ENCODE measurements at regions not wholly inside any gene's neighbourhood (a gene's known extent, or its start where the extent isn't known, plus 50 kb on each side); places are given as distances from the start of the nearest gene placed in this dataset.

DNA sequence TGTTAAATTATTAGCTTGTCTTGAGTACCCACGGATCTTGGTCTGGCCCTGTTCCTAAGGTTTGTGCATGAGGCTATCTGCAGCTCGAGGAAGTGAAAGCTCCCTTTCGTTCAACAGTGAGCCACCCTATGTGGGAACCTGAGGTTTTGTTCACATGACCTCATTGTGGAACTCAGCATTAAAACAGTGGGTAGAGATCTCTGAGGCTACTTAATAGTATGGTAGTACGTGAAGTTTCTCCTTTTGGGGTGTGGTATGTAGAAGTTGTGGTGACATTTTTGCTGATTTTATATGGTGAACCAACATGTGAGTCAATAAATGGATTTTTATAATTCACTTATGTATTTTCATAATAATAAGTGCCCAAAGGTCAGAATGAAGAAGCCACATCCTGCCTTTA is 252.7 kb upstream of the FERD3L start:
- no peaks in the 10 kb centered on the region for H3K9me1 ChIP-seq (ENCODE audit: control insufficient read depth, extremely low read depth, insufficient read depth, low read length)
- H3K4me1 ChIP-seq (ENCODE audit: control insufficient read depth, extremely low read depth, insufficient read depth, low read length) = no peaks in the 10 kb centered on the region
- H3K4me3 ChIP-seq (ENCODE audit: control insufficient read depth in 2 of 3, extremely low read depth in 1 of 3, insufficient read depth in 2 of 3, low read depth in 1 of 3, low read length in 3 of 3) = no peak overlapping the region
- H3K79me2 ChIP-seq (ENCODE audit: control insufficient read depth, insufficient read depth, low read length) = no peaks in the 10 kb centered on the region
- DNase-seq (ENCODE audit: low read depth, low spot score) (no peak), FAIRE-seq (no peak)
- no peaks in the 10 kb centered on the region for H3K36me3 ChIP-seq (ENCODE audit: control insufficient read depth in 2 of 2, extremely low read depth in 1 of 2, insufficient read depth in 2 of 2, low read length in 2 of 2)
- H3K27me3 ChIP-seq (ENCODE audit: control insufficient read depth, extremely low read depth, insufficient read depth, low read length) = no peaks in the 10 kb centered on the region
- no peak for TF ChIP-seq EZH2 (IDR thresholded peaks at IDR 0.05; ENCODE audit: low read length)
- no peak for TF ChIP-seq CTCF (optimal IDR thresholded peaks at IDR 0.05 in 1 of 3, IDR thresholded peaks at IDR 0.05 in 1 of 3, conservative IDR thresholded peaks at IDR 0.05 in 1 of 3; ENCODE audit: extremely low read depth in 1 of 3, insufficient read depth in 2 of 3, low read length in 3 of 3)
- no peaks in the 10 kb centered on the region for H4K20me1 ChIP-seq (ENCODE audit: control insufficient read depth, extremely low read depth, insufficient read depth, low read length)
- H3K9me3 ChIP-seq (ENCODE audit: control insufficient read depth, low read depth, low read length) = no peaks in the 10 kb centered on the region
- H3K27ac ChIP-seq (ENCODE audit: control insufficient read depth, insufficient read depth, low read length) = no peak overlapping the region
- H3K4me2 ChIP-seq (ENCODE audit: control insufficient read depth, extremely low read depth, insufficient read depth, low read depth, low read length) = no peak overlapping the region
- H2AFZ ChIP-seq (ENCODE audit: control insufficient read depth, low read length) = no peak overlapping the region
- no peak overlapping the region for H3K9ac ChIP-seq (ENCODE audit: control insufficient read depth, extremely low read depth, insufficient read depth, low read length)
- dilution Hi-C loops (cut with MboI; ENCODE audit: extremely low pct_ligation_motif_present, low sequenced_read_pairs) = no loop called here

DNA sequence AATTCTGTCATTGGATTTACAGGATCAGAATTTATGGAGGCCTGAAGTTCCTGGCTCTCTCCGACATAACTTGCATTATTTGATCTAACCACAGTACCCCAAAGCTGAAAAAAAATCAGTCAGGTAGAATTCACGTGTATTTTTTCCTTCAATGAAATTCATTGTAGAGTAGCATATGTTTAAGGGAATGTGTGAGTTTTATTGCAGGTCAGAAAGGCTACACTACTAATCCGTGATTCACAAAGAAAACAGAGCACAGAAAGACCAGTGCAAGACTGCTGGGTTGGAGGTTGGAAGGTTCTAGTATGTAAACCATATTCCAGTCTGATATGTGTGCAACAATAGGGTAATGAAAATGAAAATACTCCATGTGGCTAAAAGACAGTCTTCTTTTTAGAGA is 247.0 kb upstream of the FERD3L start:
- H3K27me3 ChIP-seq (ENCODE audit: control insufficient read depth, extremely low read depth, insufficient read depth, low read length) = no peaks in the 10 kb centered on the region
- H3K9me3 ChIP-seq (ENCODE audit: control insufficient read depth, low read depth, low read length) = no peaks in the 10 kb centered on the region
- H3K9me1 ChIP-seq (ENCODE audit: control insufficient read depth, extremely low read depth, insufficient read depth, low read length) = no peaks in the 10 kb centered on the region
- H3K4me3 ChIP-seq (ENCODE audit: control insufficient read depth in 2 of 3, extremely low read depth in 1 of 3, insufficient read depth in 2 of 3, low read depth in 1 of 3, low read length in 3 of 3) = no peak overlapping the region
- no peaks in the 10 kb centered on the region for H3K36me3 ChIP-seq (ENCODE audit: control insufficient read depth in 2 of 2, extremely low read depth in 1 of 2, insufficient read depth in 2 of 2, low read length in 2 of 2)
- H3K4me2 ChIP-seq (ENCODE audit: control insufficient read depth, extremely low read depth, insufficient read depth, low read depth, low read length) = no peak overlapping the region
- no peak for FAIRE-seq
- TF ChIP-seq CTCF (optimal IDR thresholded peaks at IDR 0.05 in 1 of 3, IDR thresholded peaks at IDR 0.05 in 1 of 3, conservative IDR thresholded peaks at IDR 0.05 in 1 of 3; ENCODE audit: extremely low read depth in 1 of 3, insufficient read depth in 2 of 3, low read length in 3 of 3) (no peak), EZH2 (IDR thresholded peaks at IDR 0.05; ENCODE audit: low read length) (no peak)
- no peak overlapping the region for H3K27ac ChIP-seq (ENCODE audit: control insufficient read depth, insufficient read depth, low read length)
- no peaks in the 10 kb centered on the region for H3K4me1 ChIP-seq (ENCODE audit: control insufficient read depth, extremely low read depth, insufficient read depth, low read length)
- dilution Hi-C loops (cut with MboI; ENCODE audit: extremely low pct_ligation_motif_present, low sequenced_read_pairs) = no loop called here
- no peaks in the 10 kb centered on the region for H4K20me1 ChIP-seq (ENCODE audit: control insufficient read depth, extremely low read depth, insufficient read depth, low read length)
- H3K9ac ChIP-seq (ENCODE audit: control insufficient read depth, extremely low read depth, insufficient read depth, low read length) = no peak overlapping the region
- H2AFZ ChIP-seq (ENCODE audit: control insufficient read depth, low read length) = no peak overlapping the region
- DNase-seq (ENCODE audit: low read depth, low spot score) = no peak
- no peaks in the 10 kb centered on the region for H3K79me2 ChIP-seq (ENCODE audit: control insufficient read depth, insufficient read depth, low read length)
